GM19351 (cell line): ENCODE measurements at regions not wholly inside any gene's neighbourhood (a gene's known extent, or its start where the extent isn't known, plus 50 kb on each side); places are given as distances from the start of the nearest gene placed in this dataset.

ENCODE experiments used
- ATAC-seq: cut with Tn5 transposase; IDR thresholded peaks from one replicate; pipeline ENCODE4 v1.9.1; 2021; ENCODE audit warnings: mild to moderate bottlenecking, moderate library complexity; ENCODE audit not compliant: unreplicated experiment

GRCh38 chr2:105460048-105460732 is 61.3 kb upstream of the FHL2 start:
- ATAC-seq: no peak

GRCh38 chr2:105458076-105458475 is 59.2 kb upstream of the FHL2 start:
- no peak for ATAC-seq

- no peak for ATAC-seq
These were observed 56.7 kb upstream of the FHL2 start for GRCh38 chr2:105455488-105456003.

- ATAC-seq: peak; percentile 76
These were observed 56.1 kb upstream of the FHL2 start for GRCh38 chr2:105454801-105455485.

GRCh38 chr2:105451571-105452166 is 52.8 kb upstream of the FHL2 start:
- ATAC-seq: no peak

- no peak for ATAC-seq
These were observed 51.6 kb upstream of the FHL2 start for GRCh38 chr2:105450471-105450870.

- ATAC-seq: no peak
These were observed 50.2 kb upstream of the FHL2 start for GRCh38 chr2:105449076-105449475.
